Loucy (cell line): ENCODE measurements at regions not wholly inside any gene's neighbourhood (a gene's known extent, or its start where the extent isn't known, plus 50 kb on each side); places are given as distances from the start of the nearest gene placed in this dataset.

Experiments
- H2AFZ ChIP-seq: fragments of 200-600 bp; sonication (generic); 2 replicates; pipeline ENCODE4 v1.6.0; 2016; ENCODE audit warnings: antibody characterized with exemption, mild to moderate bottlenecking, low read length, moderate library complexity
- H3F3A ChIP-seq: fragments of 200-600 bp; 2 replicates; pipeline ENCODE4 v1.6.0; 2016; ENCODE audit warnings: antibody characterized with exemption, low read depth, mild to moderate bottlenecking
- H3K27me3 ChIP-seq: fragments of 200-600 bp; sonication (generic); 2 replicates; pipeline ENCODE4 v1.6.1; 2014; ENCODE audit warnings: low read length, mild to moderate bottlenecking; ENCODE audit not compliant: insufficient read depth, poor library complexity, severe bottlenecking
- H3K36me3 ChIP-seq: fragments of 200-600 bp; sonication (generic); 2 replicates; pipeline ENCODE4 v1.6.1; 2016; ENCODE audit warnings: low read length; ENCODE audit not compliant: insufficient read depth
- H3K4me1 ChIP-seq: fragments of 200-600 bp; sonication (generic); 2 replicates; pipeline ENCODE4 v1.5.1; 2014; ENCODE audit warnings: low read length, mild to moderate bottlenecking; ENCODE audit not compliant: insufficient read depth, poor library complexity, severe bottlenecking
- H3K4me2 ChIP-seq: fragments of 200-600 bp; sonication (generic); 2 replicates; pipeline ENCODE4 v1.6.0; 2014; ENCODE audit warnings: antibody characterized with exemption, low read length, low read depth, mild to moderate bottlenecking; ENCODE audit not compliant: poor library complexity, severe bottlenecking
- H3K4me3 ChIP-seq: fragments of 200-600 bp; sonication (generic); 2 replicates; pipeline ENCODE4 v1.5.1; 2014; ENCODE audit warnings: low read length, mild to moderate bottlenecking, mixed read lengths; ENCODE audit not compliant: poor library complexity, severe bottlenecking
- H3K79me2 ChIP-seq: fragments of 200-600 bp; sonication (generic); 2 replicates; pipeline ENCODE4 v1.6.1; 2014; ENCODE audit warnings: low read length; ENCODE audit not compliant: insufficient read depth
- H3K9ac ChIP-seq: fragments of 200-600 bp; sonication (generic); 2 replicates; pipeline ENCODE4 v1.6.0; 2014; ENCODE audit warnings: mild to moderate bottlenecking, low read depth, low read length, moderate library complexity; ENCODE audit not compliant: poor library complexity, severe bottlenecking
- H3K9me2 ChIP-seq: fragments of 200-600 bp; sonication (generic); replicated peaks from 2 replicates; pipeline ENCODE4 v1.6.1; 2016; ENCODE audit warnings: low read depth, low read length, mixed read lengths
- H3K9me3 ChIP-seq: fragments of 200-600 bp; sonication (generic); 2 replicates; pipeline ENCODE4 v1.6.1; 2014; ENCODE audit warnings: mild to moderate bottlenecking, antibody characterized with exemption, low read length, low read depth; ENCODE audit not compliant: insufficient read depth
- H4K20me1 ChIP-seq: fragments of 200-600 bp; sonication (generic); 2 replicates; pipeline ENCODE4 v1.6.0; 2014; ENCODE audit warnings: antibody characterized with exemption, low read length, mild to moderate bottlenecking; ENCODE audit not compliant: insufficient read depth, poor library complexity, severe bottlenecking
- CTCF ChIP-seq: fragments of 200-600 bp; sonication (generic); conservative IDR thresholded peaks from 2 replicates; pipeline ENCODE4 v1.5.1; 2014; ENCODE audit warnings: mild to moderate bottlenecking, antibody characterized with exemption, low read length
- EZH2phosphoT487 ChIP-seq: fragments of 200-600 bp; IDR thresholded peaks from 2 replicates; pipeline ENCODE4 v1.6.1; 2018; ENCODE audit warnings: antibody characterized with exemption, mild to moderate bottlenecking, moderate library complexity, borderline replicate concordance

GRCh38 chr14:49218436-49219092, 367.6 kb downstream of the RPS29 start:
- H3K4me1 ChIP-seq: no peaks in the 10 kb centered on the region
- no peak overlapping the region for H2AFZ ChIP-seq
- H3K9ac ChIP-seq: no peak overlapping the region
- no peak overlapping the region for H3K4me2 ChIP-seq
- H3K36me3 ChIP-seq: no peaks in the 10 kb centered on the region
- H3F3A ChIP-seq: no peaks in the 10 kb centered on the region
- no peak overlapping the region for H3K4me3 ChIP-seq
- H3K9me2 ChIP-seq: no peaks in the 10 kb centered on the region
- no peaks in the 10 kb centered on the region for H3K27me3 ChIP-seq
- H4K20me1 ChIP-seq: no peaks in the 10 kb centered on the region
- H3K79me2 ChIP-seq: no peaks in the 10 kb centered on the region
- no peak for TF ChIP-seq CTCF
- no peak for TF ChIP-seq EZH2phosphoT487
- no peaks in the 10 kb centered on the region for H3K9me3 ChIP-seq

- TF ChIP-seq CTCF: no peak
- TF ChIP-seq EZH2phosphoT487: no peak
- no peaks in the 10 kb centered on the region for H3K27me3 ChIP-seq
- H3K9me3 ChIP-seq: no peaks in the 10 kb centered on the region
- H3K9ac ChIP-seq: no peak overlapping the region
- no peak overlapping the region for H2AFZ ChIP-seq
- no peaks in the 10 kb centered on the region for H3F3A ChIP-seq
- H3K36me3 ChIP-seq: no peaks in the 10 kb centered on the region
- no peaks in the 10 kb centered on the region for H3K4me1 ChIP-seq
- no peak overlapping the region for H3K4me3 ChIP-seq
- H4K20me1 ChIP-seq: no peaks in the 10 kb centered on the region
- no peaks in the 10 kb centered on the region for H3K9me2 ChIP-seq
- no peaks in the 10 kb centered on the region for H3K79me2 ChIP-seq
- no peak overlapping the region for H3K4me2 ChIP-seq
Observed at GRCh38 chr14:49212721-49213120, 373.5 kb downstream of the RPS29 start.

GRCh38 chr14:49209416-49209815, 376.8 kb downstream of the RPS29 start:
- H3K27me3 ChIP-seq: no peaks in the 10 kb centered on the region
- no peak overlapping the region for H3K4me2 ChIP-seq
- no peaks in the 10 kb centered on the region for H3K36me3 ChIP-seq
- H4K20me1 ChIP-seq: no peaks in the 10 kb centered on the region
- peaks cover 15% of the 10 kb centered on the region for H3K4me1 ChIP-seq
- no peak overlapping the region for H2AFZ ChIP-seq
- H3K9ac ChIP-seq: no peak overlapping the region
- no peaks in the 10 kb centered on the region for H3F3A ChIP-seq
- no peaks in the 10 kb centered on the region for H3K9me3 ChIP-seq
- H3K79me2 ChIP-seq: no peaks in the 10 kb centered on the region
- TF ChIP-seq EZH2phosphoT487 (no peak), CTCF (no peak)
- no peak overlapping the region for H3K4me3 ChIP-seq
- H3K9me2 ChIP-seq: no peaks in the 10 kb centered on the region
